GM12891 (cell line): ENCODE measurements at regions not wholly inside any gene's neighbourhood (a gene's known extent, or its start where the extent isn't known, plus 50 kb on each side); places are given as distances from the start of the nearest gene placed in this dataset.

ENCODE experiments used
- PAX5 ChIP-seq: IDR thresholded peaks from 2 replicates; pipeline ENCODE4 v1.6.1; 2011; ENCODE audit warnings: low read length, moderate library complexity, mild to moderate bottlenecking; ENCODE audit not compliant: insufficient read depth, severe bottlenecking
- POLR2A ChIP-seq: IDR thresholded peaks from 2 replicates; pipeline ENCODE4 v1.6.1; 2011; ENCODE audit warnings: low read depth, low read length, control low read depth
- POLR2AphosphoS5 ChIP-seq: IDR thresholded peaks from 2 replicates; pipeline ENCODE4 v1.6.1; 2011; ENCODE audit warnings: low read depth, low read length, control low read depth
- SPI1 ChIP-seq: IDR thresholded peaks from 2 replicates; pipeline ENCODE4 v1.6.1; 2011; ENCODE audit warnings: low read depth, low read length, control low read depth

DNA sequence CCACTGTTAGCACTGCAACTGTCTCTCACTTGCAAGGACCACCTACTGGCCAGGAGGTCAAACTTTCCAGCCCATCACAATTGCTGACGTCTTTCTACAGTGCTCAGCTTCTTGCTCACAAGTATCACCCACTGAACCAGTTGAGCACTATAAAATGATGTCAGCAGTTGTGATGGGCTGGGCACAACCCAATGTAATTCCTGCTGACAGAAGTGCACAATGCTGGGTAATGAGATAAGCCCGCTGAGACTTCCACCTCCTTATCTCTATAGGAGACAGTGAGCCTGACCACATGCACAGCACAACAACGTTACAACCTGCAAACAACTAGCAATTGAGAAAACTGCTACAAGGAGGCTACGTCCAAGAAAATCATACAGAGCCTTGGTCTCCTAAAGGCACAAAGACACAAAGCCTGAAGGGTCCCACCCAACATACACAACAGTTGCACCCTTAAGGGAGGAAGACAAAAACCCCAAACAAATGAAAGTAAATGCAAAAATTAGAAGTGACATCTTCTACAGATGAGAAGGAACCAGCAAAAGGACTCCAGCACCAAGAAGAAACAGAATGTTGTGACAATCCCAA, 273.2 kb downstream of the LIG4 start:
- TF ChIP-seq POLR2A (no peak), POLR2AphosphoS5 (no peak), SPI1 (no peak), PAX5 (no peak)
